ENCODE measurements at regions not wholly inside any gene's neighbourhood (a gene's known extent, or its start where the extent isn't known, plus 50 kb on each side); places are given as distances from the start of the nearest gene placed in this dataset.

DNA sequence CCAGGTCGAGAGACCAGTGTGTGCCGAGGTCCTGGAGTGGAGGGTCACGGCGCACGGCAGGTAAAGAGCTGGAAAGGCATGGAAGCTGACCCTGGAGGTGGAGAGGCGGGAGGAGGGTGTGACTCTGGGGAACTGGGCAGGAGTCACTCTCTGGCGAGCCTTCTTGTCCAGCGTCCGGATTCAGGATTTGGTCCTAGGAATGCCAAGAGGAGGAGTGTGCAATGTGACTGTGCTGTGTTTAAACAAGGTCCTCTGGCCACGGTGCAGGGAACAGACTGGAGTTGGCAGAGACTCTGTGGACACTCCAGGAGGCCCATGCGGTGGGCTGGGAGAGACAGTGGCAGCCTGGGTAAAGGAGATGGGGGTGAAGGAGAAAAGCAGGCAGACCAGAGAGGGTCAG, 64.2 kb upstream of the CASZ1 start:
- TF ChIP-seq, protein P1, sequence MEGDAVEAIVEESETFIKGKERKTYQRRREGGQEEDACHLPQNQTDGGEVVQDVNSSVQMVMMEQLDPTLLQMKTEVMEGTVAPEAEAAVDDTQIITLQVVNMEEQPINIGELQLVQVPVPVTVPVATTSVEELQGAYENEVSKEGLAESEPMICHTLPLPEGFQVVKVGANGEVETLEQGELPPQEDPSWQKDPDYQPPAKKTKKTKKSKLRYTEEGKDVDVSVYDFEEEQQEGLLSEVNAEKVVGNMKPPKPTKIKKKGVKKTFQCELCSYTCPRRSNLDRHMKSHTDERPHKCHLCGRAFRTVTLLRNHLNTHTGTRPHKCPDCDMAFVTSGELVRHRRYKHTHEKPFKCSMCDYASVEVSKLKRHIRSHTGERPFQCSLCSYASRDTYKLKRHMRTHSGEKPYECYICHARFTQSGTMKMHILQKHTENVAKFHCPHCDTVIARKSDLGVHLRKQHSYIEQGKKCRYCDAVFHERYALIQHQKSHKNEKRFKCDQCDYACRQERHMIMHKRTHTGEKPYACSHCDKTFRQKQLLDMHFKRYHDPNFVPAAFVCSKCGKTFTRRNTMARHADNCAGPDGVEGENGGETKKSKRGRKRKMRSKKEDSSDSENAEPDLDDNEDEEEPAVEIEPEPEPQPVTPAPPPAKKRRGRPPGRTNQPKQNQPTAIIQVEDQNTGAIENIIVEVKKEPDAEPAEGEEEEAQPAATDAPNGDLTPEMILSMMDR (IDR thresholded peaks at IDR 0.05) = no peak
- no peak for TF ChIP-seq POLR2AphosphoS5 (IDR thresholded peaks at IDR 0.05; ENCODE audit: insufficient read depth in 1 of 2, low read depth in 1 of 2)

Data from vagina (tissue), 2 donors.